SK-N-SH (cell line): ENCODE measurements at regions not wholly inside any gene's neighbourhood (a gene's known extent, or its start where the extent isn't known, plus 50 kb on each side); places are given as distances from the start of the nearest gene placed in this dataset.

Source experiments
- EP300 ChIP-seq, 2 experiments: IDR thresholded peaks; 2 replicates each; pipeline versions ENCODE4 v1.4.0 to v1.6.1; 2012; ENCODE audit warnings: borderline replicate concordance in 1 of 2, low read depth in 1 of 2, low read length in 1 of 2
- EZH2phosphoT487 ChIP-seq: fragments of 200-600 bp; sonication (generic); IDR thresholded peaks from 2 replicates; pipeline ENCODE4 v1.6.1; 2017; ENCODE audit warnings: low read depth, mixed run types, mild to moderate bottlenecking, antibody characterized with exemption, moderate library complexity, borderline replicate concordance
- POLR2AphosphoS5 ChIP-seq: IDR thresholded peaks from 2 replicates; pipeline ENCODE4 v1.6.1; 2012; ENCODE audit warnings: low read depth, low read length
- RAD21 ChIP-seq: IDR thresholded peaks from 2 replicates; pipeline ENCODE4 v1.6.1; 2012; ENCODE audit warnings: mild to moderate bottlenecking, low read length
- TF ChIP-seq, protein P1 (sequence below): IDR thresholded peaks from 2 replicates; pipeline ENCODE4 v1.6.1; 2012; ENCODE audit warnings: mild to moderate bottlenecking, low read depth, low read length, moderate library complexity
- TF ChIP-seq, protein P2 (sequence below): fragments of 200-600 bp; sonication (generic); IDR thresholded peaks from 2 replicates; pipeline ENCODE4 v1.6.1; 2017; ENCODE audit warnings: antibody characterized with exemption, mild to moderate bottlenecking, moderate library complexity

DNA sequence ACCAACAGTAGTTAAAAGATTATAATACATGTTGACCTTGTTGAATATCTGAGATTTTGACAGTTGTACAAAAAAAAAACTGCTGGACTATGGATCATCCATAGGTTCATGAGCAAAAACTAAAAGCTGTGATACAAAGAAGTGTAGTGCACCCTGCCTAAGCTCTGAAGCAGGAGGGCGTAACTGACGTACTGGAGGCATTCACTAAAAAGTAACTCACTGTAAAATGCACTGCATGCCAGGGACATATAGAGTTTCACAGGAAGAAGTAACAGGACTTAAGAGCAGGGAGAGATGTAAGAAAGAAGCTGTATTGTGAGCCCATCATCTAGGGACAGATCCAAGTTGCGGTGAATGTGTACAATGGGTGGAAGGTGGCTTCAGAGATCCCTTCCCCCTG lies 177.9 kb downstream of the IRS2 start:
- TF ChIP-seq, protein P1, sequence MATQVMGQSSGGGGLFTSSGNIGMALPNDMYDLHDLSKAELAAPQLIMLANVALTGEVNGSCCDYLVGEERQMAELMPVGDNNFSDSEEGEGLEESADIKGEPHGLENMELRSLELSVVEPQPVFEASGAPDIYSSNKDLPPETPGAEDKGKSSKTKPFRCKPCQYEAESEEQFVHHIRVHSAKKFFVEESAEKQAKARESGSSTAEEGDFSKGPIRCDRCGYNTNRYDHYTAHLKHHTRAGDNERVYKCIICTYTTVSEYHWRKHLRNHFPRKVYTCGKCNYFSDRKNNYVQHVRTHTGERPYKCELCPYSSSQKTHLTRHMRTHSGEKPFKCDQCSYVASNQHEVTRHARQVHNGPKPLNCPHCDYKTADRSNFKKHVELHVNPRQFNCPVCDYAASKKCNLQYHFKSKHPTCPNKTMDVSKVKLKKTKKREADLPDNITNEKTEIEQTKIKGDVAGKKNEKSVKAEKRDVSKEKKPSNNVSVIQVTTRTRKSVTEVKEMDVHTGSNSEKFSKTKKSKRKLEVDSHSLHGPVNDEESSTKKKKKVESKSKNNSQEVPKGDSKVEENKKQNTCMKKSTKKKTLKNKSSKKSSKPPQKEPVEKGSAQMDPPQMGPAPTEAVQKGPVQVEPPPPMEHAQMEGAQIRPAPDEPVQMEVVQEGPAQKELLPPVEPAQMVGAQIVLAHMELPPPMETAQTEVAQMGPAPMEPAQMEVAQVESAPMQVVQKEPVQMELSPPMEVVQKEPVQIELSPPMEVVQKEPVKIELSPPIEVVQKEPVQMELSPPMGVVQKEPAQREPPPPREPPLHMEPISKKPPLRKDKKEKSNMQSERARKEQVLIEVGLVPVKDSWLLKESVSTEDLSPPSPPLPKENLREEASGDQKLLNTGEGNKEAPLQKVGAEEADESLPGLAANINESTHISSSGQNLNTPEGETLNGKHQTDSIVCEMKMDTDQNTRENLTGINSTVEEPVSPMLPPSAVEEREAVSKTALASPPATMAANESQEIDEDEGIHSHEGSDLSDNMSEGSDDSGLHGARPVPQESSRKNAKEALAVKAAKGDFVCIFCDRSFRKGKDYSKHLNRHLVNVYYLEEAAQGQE: no peak
- TF ChIP-seq, protein P2, sequence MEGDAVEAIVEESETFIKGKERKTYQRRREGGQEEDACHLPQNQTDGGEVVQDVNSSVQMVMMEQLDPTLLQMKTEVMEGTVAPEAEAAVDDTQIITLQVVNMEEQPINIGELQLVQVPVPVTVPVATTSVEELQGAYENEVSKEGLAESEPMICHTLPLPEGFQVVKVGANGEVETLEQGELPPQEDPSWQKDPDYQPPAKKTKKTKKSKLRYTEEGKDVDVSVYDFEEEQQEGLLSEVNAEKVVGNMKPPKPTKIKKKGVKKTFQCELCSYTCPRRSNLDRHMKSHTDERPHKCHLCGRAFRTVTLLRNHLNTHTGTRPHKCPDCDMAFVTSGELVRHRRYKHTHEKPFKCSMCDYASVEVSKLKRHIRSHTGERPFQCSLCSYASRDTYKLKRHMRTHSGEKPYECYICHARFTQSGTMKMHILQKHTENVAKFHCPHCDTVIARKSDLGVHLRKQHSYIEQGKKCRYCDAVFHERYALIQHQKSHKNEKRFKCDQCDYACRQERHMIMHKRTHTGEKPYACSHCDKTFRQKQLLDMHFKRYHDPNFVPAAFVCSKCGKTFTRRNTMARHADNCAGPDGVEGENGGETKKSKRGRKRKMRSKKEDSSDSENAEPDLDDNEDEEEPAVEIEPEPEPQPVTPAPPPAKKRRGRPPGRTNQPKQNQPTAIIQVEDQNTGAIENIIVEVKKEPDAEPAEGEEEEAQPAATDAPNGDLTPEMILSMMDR: no peak
- TF ChIP-seq EP300 (IDR thresholded peaks at IDR 0.05; ENCODE audit: borderline replicate concordance in 1 of 2, low read depth in 1 of 2, low read length in 1 of 2) (no peak), RAD21 (no peak), POLR2AphosphoS5 (no peak), EZH2phosphoT487 (no peak)
